Liver (tissue), 3 donors: ENCODE measurements at regions not wholly inside any gene's neighbourhood (a gene's known extent, or its start where the extent isn't known, plus 50 kb on each side); places are given as distances from the start of the nearest gene placed in this dataset.

Experiments
- TAF1 ChIP-seq: conservative IDR thresholded peaks from 2 replicates; pipeline ENCODE4 v1.6.1; 2016; ENCODE audit warnings: antibody characterized with exemption, mild to moderate bottlenecking
- TF ChIP-seq, protein P1 (sequence below): fragments of 150-350 bp; IDR thresholded peaks from 2 replicates; pipeline ENCODE4 v1.5.1; 2017; ENCODE audit warnings: improper control_type of control experiment, low read depth, low read length; ENCODE audit not compliant: missing input control
- donor health status: healthy.
- donor health status: healthy.

GRCh38 chrY:8085925-8086324 is 1174.4 kb upstream of the AMELY start:
- TF ChIP-seq, protein P1, sequence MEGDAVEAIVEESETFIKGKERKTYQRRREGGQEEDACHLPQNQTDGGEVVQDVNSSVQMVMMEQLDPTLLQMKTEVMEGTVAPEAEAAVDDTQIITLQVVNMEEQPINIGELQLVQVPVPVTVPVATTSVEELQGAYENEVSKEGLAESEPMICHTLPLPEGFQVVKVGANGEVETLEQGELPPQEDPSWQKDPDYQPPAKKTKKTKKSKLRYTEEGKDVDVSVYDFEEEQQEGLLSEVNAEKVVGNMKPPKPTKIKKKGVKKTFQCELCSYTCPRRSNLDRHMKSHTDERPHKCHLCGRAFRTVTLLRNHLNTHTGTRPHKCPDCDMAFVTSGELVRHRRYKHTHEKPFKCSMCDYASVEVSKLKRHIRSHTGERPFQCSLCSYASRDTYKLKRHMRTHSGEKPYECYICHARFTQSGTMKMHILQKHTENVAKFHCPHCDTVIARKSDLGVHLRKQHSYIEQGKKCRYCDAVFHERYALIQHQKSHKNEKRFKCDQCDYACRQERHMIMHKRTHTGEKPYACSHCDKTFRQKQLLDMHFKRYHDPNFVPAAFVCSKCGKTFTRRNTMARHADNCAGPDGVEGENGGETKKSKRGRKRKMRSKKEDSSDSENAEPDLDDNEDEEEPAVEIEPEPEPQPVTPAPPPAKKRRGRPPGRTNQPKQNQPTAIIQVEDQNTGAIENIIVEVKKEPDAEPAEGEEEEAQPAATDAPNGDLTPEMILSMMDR: no peak
- TF ChIP-seq TAF1: no peak
